Cardiac fibroblast (primary cell): ENCODE measurements at regions not wholly inside any gene's neighbourhood (a gene's known extent, or its start where the extent isn't known, plus 50 kb on each side); places are given as distances from the start of the nearest gene placed in this dataset.

Experiments
- DNase-seq, 2 donors: peaks; one replicate each; pipeline versions ENCODE4 v3.0.0 to v3.0.0-alpha.2; 2010; ENCODE audit warnings: low read depth in 2 of 2
- H3K4me3 ChIP-seq, 2 donors: replicated peaks in 1 of 2; 1 replicate in 1 of 2; 2 replicates in 1 of 2; pipeline ENCODE4 v1.5.1; 2011; ENCODE audit warnings: low read depth in 2 of 2, low read length in 2 of 2, mild to moderate bottlenecking in 2 of 2, moderate library complexity in 1 of 2
- TF ChIP-seq, protein P1 (sequence below): IDR thresholded peaks from one replicate; pipeline ENCODE4 v1.5.1; 2011; ENCODE audit warnings: low read depth, mild to moderate bottlenecking, low read length, inconsistent platforms

DNA sequence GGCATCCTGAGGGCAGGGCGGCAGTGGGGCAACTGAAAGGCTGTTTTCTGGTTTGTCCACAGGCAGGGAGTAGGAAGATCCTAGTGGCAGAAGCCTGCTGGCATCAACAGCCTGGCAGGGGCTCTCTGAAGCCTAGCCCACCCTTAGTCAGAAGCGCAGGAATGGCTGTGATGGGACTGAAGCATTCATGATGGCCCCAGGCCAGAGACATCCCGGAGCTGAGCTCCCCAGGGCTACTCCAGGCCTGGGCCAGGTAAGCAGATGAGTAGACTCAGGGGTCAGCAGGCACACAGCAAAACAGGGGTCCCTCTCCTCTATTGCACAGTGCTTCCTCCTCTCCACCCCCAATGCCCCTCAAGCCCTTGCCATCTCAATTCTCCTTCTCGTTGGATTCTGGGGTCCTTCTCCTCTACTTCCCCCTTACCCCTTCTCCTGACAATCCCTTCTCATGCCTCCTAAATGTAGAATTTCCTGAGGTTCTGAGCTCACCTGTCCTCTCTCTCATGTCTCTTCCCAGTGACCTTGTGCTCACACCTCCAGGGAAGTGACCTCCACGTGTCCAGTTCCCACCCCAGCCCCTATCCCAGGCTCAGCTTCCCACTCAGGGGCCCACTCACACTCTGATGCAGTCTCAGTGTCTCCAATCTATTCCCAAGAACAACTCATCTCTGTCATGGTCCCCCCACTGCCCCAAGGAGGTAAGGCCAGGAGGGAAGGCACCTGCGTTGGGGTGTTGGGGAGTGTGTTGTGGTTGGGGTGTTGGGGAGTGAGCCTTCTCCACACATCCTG, 158.7 kb upstream of the ZNF507 start:
- no peak overlapping the region for H3K4me3 ChIP-seq
- TF ChIP-seq, protein P1, sequence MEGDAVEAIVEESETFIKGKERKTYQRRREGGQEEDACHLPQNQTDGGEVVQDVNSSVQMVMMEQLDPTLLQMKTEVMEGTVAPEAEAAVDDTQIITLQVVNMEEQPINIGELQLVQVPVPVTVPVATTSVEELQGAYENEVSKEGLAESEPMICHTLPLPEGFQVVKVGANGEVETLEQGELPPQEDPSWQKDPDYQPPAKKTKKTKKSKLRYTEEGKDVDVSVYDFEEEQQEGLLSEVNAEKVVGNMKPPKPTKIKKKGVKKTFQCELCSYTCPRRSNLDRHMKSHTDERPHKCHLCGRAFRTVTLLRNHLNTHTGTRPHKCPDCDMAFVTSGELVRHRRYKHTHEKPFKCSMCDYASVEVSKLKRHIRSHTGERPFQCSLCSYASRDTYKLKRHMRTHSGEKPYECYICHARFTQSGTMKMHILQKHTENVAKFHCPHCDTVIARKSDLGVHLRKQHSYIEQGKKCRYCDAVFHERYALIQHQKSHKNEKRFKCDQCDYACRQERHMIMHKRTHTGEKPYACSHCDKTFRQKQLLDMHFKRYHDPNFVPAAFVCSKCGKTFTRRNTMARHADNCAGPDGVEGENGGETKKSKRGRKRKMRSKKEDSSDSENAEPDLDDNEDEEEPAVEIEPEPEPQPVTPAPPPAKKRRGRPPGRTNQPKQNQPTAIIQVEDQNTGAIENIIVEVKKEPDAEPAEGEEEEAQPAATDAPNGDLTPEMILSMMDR = no peak
- DNase-seq = no peak

DNA sequence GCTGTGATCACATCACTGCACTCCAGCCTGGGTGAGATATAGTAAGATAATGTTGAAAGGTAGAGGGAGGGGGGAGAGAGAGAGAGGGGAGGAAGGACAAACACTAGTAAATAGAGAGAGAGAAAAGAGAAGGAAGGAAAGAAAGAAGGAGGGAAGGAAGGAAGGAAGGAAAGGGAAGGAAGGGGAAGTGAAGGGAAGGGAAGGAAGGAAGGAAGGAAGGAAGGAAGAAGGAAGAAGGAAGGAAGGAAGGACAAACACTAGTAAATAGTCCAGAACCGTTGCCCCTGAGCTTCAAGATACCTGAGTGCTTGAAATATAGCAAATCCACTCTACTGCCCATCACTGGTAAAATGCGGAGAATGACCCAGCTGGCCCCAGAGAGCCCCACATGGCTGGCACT, 156.5 kb upstream of the ZNF507 start:
- no peak overlapping the region for H3K4me3 ChIP-seq
- no peak for DNase-seq
- TF ChIP-seq, protein P1 = no peak

DNA sequence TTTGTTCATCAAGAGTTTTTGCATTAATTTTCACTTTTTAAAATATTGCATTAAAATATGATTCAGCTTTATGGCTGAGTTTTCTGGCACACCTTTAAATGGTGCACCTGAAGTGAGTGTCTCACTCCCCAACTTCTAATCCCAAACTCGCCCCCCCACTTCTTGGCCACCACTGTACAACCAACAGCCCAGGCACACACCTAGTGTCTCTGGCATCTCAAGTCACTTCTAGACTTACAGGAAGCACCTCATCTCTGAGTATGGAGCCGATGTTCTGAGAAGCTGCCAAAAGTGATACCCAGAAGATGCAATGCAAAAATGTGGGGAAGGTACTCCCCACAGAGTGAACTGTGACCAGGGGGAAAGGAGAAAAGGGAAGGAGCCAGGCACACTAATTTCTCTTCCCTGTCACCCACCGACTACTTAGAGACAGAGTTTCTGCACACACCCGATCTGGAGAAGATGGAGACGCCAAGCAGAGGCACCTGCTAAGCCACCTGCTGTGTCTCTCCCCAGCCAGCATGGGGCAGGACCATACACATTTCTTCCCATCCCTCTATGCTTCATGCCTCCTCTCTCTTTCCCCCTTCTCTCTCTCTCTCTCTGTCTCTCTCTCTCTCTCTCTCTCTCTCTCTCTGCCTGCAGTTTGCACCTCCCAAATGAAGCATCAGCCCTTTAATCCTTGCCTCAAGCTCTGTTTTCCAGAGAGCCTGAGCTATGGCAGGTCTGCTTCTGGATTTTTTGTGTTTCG, 155.3 kb upstream of the ZNF507 start:
- DNase-seq = no peak
- TF ChIP-seq, protein P1 = no peak

DNA sequence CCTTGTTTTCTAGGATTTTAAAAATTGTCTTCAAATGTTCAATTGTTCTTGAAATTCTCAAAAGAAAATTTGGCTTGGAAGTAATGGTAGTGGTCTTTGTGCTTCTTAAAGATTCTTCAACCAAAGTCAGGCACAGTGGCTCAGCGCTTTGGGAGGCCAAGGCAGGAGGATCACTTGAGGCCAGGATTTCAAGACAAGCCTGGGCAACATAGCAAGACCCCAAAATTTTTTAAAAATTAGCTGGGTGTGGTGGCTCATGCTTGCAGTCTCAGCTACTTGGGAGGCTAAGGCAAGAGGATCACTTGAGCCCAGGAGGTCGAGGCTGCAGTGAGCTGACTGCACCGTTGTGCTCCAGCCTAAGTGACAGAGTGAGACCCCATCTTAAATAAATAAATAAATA, 153.5 kb upstream of the ZNF507 start:
- no peak overlapping the region for H3K4me3 ChIP-seq
- TF ChIP-seq, protein P1 = no peak
- DNase-seq = no peak

More for the DNA sequence above, 155.3 kb upstream of the ZNF507 start:
- no peak overlapping the region for H3K4me3 ChIP-seq

DNA sequence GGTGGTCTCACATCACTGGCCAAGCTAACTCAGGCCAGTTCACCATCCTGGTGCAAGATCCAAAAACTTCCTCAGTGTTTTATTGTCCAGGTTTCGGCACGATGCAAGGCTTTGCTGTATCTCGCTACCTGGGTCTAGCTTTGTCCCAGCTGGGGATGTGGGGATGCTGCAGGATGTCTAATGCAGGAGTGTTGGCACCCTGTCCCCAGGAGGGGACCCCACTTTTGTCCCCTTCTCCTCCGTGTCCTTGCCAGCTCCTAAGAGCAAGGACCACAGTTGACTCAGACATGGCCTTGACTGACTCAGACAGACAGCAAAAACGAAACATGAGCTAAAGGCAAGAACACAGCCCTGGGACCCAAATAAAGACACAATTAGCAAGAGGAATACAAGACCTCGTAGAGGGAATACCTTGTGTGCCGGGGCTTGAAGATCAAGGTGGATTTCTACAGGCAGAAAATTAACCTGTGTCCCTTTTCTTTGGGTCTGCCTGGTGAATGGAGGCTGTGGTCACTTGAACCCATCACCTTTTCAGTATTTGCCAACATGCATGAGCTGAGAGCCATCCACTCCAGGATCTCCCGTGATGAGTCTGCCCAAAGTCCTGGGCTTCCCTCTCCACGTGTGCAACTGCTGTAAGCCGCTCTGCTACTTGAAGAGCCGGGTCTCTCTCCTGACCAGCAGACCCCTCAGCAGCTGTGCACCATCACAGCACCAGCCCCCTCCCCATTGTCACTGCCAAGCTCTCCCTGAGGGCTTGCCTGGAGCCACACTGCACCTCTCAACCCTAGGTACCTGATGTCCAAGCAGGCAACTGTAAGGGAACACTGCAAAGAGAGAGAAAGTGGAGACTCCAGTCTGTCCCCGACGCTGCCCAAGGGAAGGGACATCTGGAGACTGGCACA, 149.5 kb upstream of the ZNF507 start:
- H3K4me3 ChIP-seq = no peak overlapping the region
- DNase-seq = no peak
- TF ChIP-seq, protein P1 = no peak

DNA sequence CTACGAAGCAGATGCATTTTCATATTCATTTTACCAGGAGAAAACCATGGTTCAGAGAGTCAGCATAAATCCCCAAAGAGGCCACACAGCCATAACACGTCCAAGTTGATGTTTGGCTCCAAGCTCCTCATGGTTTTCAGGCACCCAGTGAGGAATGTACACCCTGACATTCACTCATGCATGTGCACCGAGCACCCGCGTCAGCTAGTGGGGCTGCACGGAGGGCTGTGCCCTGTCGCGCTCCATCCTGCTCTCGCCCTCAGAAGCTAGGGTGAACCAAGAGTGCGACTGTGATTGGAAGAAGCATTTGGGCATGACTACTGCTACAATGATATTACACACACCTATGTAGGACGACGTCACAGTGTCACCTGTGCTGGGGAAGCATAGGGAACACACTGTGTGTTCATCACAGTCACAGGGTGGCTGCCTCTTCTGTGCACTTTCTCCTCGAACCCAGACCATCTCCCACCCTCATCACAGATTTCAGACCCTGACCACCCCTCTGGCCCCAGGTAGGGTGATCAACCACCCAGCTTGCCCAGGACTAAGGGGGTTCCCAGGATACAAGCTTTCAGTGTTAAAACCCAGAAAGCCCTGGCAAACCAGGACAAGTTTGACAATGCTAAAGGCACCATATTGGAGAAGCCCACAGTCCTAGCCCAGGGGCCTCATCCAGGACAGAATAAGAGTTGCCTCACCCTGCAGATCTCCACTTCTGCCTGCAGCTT, 148.6 kb upstream of the ZNF507 start:
- no peak for DNase-seq
- TF ChIP-seq, protein P1 = no peak
- no peak overlapping the region for H3K4me3 ChIP-seq
